Lower lobe of right lung (tissue), 2 donors: ENCODE measurements at regions not wholly inside any gene's neighbourhood (a gene's known extent, or its start where the extent isn't known, plus 50 kb on each side); places are given as distances from the start of the nearest gene placed in this dataset.

Source experiments
- ATAC-seq, 2 donors: fragments of 200-7000 bp; cut with Tn5 transposase; one replicate each; pipeline ENCODE4 v1.9.1; 2020 to 2022; ENCODE audit warnings: mild to moderate bottlenecking in 2 of 2, moderate library complexity in 2 of 2
- DNase-seq: peaks from one replicate; pipeline ENCODE4 v3.0.0-alpha.2; 2020
- H3K27ac ChIP-seq: fragments of 200-600 bp; one replicate; pipeline ENCODE4 v1.8.0; 2022
- H3K27me3 ChIP-seq: fragments of 200-600 bp; one replicate; pipeline ENCODE4 v1.8.0; 2022; ENCODE audit warnings: low read depth
- H3K36me3 ChIP-seq: fragments of 200-600 bp; one replicate; pipeline ENCODE4 v1.8.0; 2022; ENCODE audit warnings: mild to moderate bottlenecking
- H3K4me1 ChIP-seq: fragments of 200-600 bp; one replicate; pipeline ENCODE4 v1.8.0; 2022
- H3K4me3 ChIP-seq: fragments of 200-600 bp; one replicate; pipeline ENCODE4 v1.8.0; 2022; ENCODE audit warnings: mild to moderate bottlenecking
- H3K9me3 ChIP-seq: fragments of 200-600 bp; one replicate; pipeline ENCODE4 v1.8.0; 2022
- intact Hi-C: fragments of 100-400 bp; cut with DNase I; formaldehyde crosslinking; loops from one replicate; pipeline ENCODE4 v1.11.0; 2022
- TF ChIP-seq, protein P1 (sequence below): fragments of 200-600 bp; IDR thresholded peaks from one replicate; pipeline ENCODE4 v1.8.0; 2022; ENCODE audit warnings: antibody characterized with exemption, mild to moderate bottlenecking
- donor health status: DM: no; HTN: yes; CAD: no; lungs with severe emphysema.

DNA sequence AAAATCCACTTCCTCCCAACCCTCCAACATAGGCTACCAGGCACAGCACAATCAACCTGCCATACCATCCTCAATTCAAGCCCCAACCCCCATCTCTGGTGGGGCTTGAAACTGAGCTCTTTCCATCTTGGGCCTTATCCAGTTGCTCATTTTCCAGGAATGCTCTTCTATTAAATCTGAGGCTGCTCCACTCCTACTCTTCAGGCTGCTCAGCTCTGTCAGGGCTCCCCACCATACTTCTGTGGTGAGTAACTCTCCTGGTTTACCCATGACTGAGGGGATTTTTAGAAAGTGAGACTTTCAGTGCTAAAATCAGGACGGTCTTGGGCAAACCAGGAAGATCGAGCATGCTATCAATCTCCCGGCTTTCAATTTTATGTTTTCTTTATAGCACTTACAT is 512.8 kb downstream of the LMO7 start:
- no peak overlapping the region for H3K27ac ChIP-seq
- no peak for ATAC-seq
- H3K4me3 ChIP-seq = no peak overlapping the region
- H3K9me3 ChIP-seq = no peaks in the 10 kb centered on the region
- H3K27me3 ChIP-seq = no peaks in the 10 kb centered on the region
- intact Hi-C loops = no loop called here
- DNase-seq = no peak
- no peaks in the 10 kb centered on the region for H3K4me1 ChIP-seq
- no peaks in the 10 kb centered on the region for H3K36me3 ChIP-seq
- TF ChIP-seq, protein P1, sequence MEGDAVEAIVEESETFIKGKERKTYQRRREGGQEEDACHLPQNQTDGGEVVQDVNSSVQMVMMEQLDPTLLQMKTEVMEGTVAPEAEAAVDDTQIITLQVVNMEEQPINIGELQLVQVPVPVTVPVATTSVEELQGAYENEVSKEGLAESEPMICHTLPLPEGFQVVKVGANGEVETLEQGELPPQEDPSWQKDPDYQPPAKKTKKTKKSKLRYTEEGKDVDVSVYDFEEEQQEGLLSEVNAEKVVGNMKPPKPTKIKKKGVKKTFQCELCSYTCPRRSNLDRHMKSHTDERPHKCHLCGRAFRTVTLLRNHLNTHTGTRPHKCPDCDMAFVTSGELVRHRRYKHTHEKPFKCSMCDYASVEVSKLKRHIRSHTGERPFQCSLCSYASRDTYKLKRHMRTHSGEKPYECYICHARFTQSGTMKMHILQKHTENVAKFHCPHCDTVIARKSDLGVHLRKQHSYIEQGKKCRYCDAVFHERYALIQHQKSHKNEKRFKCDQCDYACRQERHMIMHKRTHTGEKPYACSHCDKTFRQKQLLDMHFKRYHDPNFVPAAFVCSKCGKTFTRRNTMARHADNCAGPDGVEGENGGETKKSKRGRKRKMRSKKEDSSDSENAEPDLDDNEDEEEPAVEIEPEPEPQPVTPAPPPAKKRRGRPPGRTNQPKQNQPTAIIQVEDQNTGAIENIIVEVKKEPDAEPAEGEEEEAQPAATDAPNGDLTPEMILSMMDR = no peak

DNA sequence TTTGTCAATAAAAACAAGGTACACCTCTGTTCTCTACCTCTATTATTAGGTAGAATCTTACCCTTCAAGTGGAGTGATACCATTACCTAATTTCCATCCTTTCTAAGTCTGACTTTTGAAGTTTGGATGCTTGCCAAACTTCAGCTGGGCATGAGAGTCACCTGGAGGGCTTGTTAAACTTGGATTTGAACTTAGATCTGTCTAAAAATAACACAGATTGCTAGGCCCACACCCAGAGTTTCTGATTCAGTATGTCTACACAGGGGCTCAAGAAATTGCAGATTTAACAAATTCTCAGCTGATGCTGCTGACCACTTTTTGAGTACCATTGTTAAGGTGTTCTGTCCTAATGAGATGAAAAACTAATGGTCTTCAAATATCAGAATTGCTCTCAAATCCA is 512.2 kb downstream of the LMO7 start:
- TF ChIP-seq, protein P1 = no peak
- ATAC-seq = no peak
- Histone ChIP-seq H3K9me3 (no peaks in the 10 kb centered on the region), H3K27ac (no peak overlapping the region), H3K4me3 (no peak overlapping the region), H3K4me1 (no peaks in the 10 kb centered on the region), H3K36me3 (no peaks in the 10 kb centered on the region), H3K27me3 (no peaks in the 10 kb centered on the region)
- no peak for DNase-seq
- intact Hi-C loops = no loop called here

DNA sequence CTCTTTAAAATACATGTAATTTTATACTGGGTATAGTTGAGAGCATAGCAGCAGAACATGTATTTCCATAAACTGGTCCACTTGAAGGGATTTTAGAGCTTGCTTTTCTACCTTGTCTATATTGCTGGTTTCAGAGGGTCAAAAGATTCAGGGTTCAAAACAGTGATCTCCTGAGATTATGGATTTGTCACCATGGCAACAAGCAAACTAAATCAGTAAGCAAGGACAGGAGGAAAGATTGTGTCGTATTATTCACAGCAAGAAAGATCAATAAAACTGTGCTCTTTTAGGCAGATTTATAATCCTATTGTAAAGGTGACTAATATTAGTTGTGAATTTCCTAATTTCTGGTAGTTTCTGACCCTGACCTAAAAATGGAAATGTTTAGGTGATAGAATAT is 496.4 kb downstream of the LMO7 start:
- DNase-seq = no peak
- H3K27ac ChIP-seq = no peak overlapping the region
- no peaks in the 10 kb centered on the region for H3K36me3 ChIP-seq
- ATAC-seq = no peak
- no peaks in the 10 kb centered on the region for H3K9me3 ChIP-seq
- no peaks in the 10 kb centered on the region for H3K4me1 ChIP-seq
- H3K4me3 ChIP-seq = no peak overlapping the region
- H3K27me3 ChIP-seq = no peaks in the 10 kb centered on the region
- intact Hi-C loops = no loop called here
- TF ChIP-seq, protein P1 = no peak

DNA sequence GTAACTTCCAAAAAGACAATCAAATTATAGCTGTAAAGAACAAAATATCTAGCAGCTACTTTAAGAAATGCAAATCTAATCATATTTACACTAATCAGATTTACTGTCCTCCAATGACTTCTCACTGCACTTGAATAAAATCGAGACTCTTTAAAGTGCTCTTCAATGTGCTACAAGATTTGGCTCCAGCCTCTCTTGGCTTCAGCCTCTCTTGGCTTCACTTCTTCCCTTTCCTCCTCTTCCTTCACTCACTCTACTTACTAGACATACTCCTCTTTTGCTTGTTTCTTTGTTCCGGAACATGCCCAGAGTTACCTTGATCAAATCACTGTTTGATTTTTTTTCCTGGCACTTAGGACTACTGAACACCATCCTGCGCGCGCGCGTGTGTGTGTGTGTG is 495.4 kb downstream of the LMO7 start:
- Histone ChIP-seq H3K27ac (no peak overlapping the region), H3K9me3 (no peaks in the 10 kb centered on the region), H3K27me3 (no peaks in the 10 kb centered on the region), H3K36me3 (no peaks in the 10 kb centered on the region), H3K4me3 (no peak overlapping the region), H3K4me1 (no peaks in the 10 kb centered on the region)
- ATAC-seq (peak; percentile 30 to 47), DNase-seq (no peak)
- TF ChIP-seq, protein P1 = no peak
- intact Hi-C loops = no loop called here

DNA sequence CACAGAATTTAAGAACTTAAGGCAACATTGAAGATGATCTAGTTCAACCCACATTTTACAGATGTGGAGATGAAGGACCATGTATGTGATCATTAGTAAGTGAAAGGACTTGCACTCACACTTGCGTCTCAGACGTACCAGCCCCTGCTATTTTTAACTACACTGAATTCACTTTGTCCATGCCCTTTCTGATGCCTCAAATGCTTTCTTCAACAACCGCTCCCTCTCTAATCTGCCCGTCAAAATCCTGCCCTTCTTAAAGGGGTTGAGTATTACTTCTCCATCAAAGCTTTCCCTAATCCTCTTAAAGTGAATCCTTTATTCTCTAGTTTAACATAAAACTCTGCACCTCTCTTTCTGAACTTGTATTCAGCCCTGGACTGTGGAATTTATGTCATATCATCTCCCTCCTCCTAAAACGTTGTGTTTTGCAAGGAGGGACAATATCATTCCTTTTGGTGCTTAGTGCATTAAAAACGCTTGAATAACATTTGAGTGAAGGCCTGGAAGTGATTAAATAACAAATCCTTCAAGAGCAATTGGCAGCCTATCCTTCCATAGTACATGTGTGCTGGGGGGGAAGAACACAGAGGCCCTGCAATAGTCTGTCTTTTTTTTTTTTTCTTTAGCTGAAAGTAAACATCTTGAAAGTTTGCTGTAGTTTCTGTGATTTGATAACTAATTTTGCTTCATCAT is 493.3 kb downstream of the LMO7 start:
- Histone ChIP-seq H3K4me1 (no peaks in the 10 kb centered on the region), H3K9me3 (peaks cover 3% of the 10 kb centered on the region), H3K27ac (no peak overlapping the region), H3K36me3 (no peaks in the 10 kb centered on the region), H3K4me3 (no peak overlapping the region), H3K27me3 (no peaks in the 10 kb centered on the region)
- DNase-seq = no peak
- intact Hi-C loops = no loop called here
- TF ChIP-seq, protein P1 = no peak
- no peak for ATAC-seq
